ENCODE measurements at regions not wholly inside any gene's neighbourhood (a gene's known extent, or its start where the extent isn't known, plus 50 kb on each side); places are given as distances from the start of the nearest gene placed in this dataset.

DNA sequence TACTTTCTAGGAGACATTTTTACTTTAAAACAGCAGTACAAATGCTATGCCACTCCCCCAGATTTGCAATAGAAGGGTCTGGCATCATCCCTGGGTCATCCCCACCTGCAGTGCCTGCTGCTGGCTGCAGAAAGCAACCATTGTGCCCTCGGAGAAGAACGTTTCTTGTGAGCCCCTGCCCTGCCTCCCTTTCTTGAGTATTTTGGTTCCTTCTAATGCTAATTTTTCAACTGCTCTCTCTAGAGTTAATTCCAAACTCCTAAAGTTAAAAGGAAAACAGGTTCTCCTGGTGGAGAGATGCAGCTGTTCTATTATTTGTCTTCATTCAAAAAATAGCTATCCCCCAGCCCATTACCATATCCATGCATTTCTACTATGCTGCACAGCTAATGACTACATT is 107.1 kb downstream of the IDS start:
- TF ChIP-seq CTCF (IDR thresholded peaks at IDR 0.05) (no peak), POLR2A (IDR thresholded peaks at IDR 0.05) (no peak)

All from esophagus squamous epithelium (tissue), 4 donors.